HG03108 (cell line): ENCODE measurements at regions not wholly inside any gene's neighbourhood (a gene's known extent, or its start where the extent isn't known, plus 50 kb on each side); places are given as distances from the start of the nearest gene placed in this dataset.
"Not testable (repeated sequence)": the region's sequence is repeated elsewhere in the genome, so short reads cannot be mapped to it uniquely, and the experiment has no call there.

ENCODE experiments used
- ATAC-seq: cut with Tn5 transposase; IDR thresholded peaks from one replicate; pipeline ENCODE4 v1.9.1; 2021; ENCODE audit warnings: moderate library complexity; ENCODE audit not compliant: unreplicated experiment

GRCh38 chr1:8171751-8172464 lies 145.8 kb upstream of the ERRFI1 start:
- no peak for ATAC-seq

- peak; percentile 12 for ATAC-seq
Observed at GRCh38 chr1:8170059-8170835, 144.1 kb upstream of the ERRFI1 start.

GRCh38 chr1:8169364-8170058 lies 143.4 kb upstream of the ERRFI1 start:
- peak; percentile 52 for ATAC-seq

GRCh38 chr1:8167936-8168335 lies 141.8 kb upstream of the ERRFI1 start:
- no peak for ATAC-seq

- ATAC-seq: no peak
Observed at GRCh38 chr1:8166406-8166805, 140.3 kb upstream of the ERRFI1 start.

- ATAC-seq: no peak
Observed at GRCh38 chr1:8165595-8166360, 139.7 kb upstream of the ERRFI1 start.

GRCh38 chr1:8164670-8165069 lies 138.6 kb upstream of the ERRFI1 start:
- ATAC-seq: no peak

GRCh38 chr1:8163039-8163438 lies 136.9 kb upstream of the ERRFI1 start:
- no peak for ATAC-seq

GRCh38 chr1:8162168-8162567 lies 136.1 kb upstream of the ERRFI1 start:
- no peak for ATAC-seq

- ATAC-seq: no peak
Observed at GRCh38 chr1:8161546-8162105, 135.5 kb upstream of the ERRFI1 start.

GRCh38 chr1:8159470-8160024 lies 133.4 kb upstream of the ERRFI1 start:
- ATAC-seq: no peak

GRCh38 chr1:8158995-8159394 lies 132.9 kb upstream of the ERRFI1 start:
- ATAC-seq: no peak

GRCh38 chr1:8157765-8158164 lies 131.7 kb upstream of the ERRFI1 start:
- no peak for ATAC-seq

- no peak for ATAC-seq
Observed at GRCh38 chr1:8155528-8156186, 129.5 kb upstream of the ERRFI1 start.

GRCh38 chr1:8154621-8155052 lies 128.5 kb upstream of the ERRFI1 start:
- ATAC-seq: no peak

GRCh38 chr1:8153961-8154360 lies 127.9 kb upstream of the ERRFI1 start:
- no peak for ATAC-seq

GRCh38 chr1:8152731-8153702 lies 126.9 kb upstream of the ERRFI1 start:
- ATAC-seq: no peak

- no peak for ATAC-seq
Observed at GRCh38 chr1:8151647-8152046, 125.5 kb upstream of the ERRFI1 start.

GRCh38 chr1:8149756-8150155 lies 123.6 kb upstream of the ERRFI1 start:
- not testable (repeated sequence) for ATAC-seq
